Activated T-cell treated with anti-CD3 and anti-CD28 coated beads for 4 hours (primary cell): ENCODE measurements at regions not wholly inside any gene's neighbourhood (a gene's known extent, or its start where the extent isn't known, plus 50 kb on each side); places are given as distances from the start of the nearest gene placed in this dataset.
"Not testable (repeated sequence)": the region's sequence is repeated elsewhere in the genome, so short reads cannot be mapped to it uniquely, and the experiment has no call there.

Source experiments
- DNase-seq: peaks from one replicate; pipeline ENCODE4 v3.0.0-alpha.2; 2020

DNA sequence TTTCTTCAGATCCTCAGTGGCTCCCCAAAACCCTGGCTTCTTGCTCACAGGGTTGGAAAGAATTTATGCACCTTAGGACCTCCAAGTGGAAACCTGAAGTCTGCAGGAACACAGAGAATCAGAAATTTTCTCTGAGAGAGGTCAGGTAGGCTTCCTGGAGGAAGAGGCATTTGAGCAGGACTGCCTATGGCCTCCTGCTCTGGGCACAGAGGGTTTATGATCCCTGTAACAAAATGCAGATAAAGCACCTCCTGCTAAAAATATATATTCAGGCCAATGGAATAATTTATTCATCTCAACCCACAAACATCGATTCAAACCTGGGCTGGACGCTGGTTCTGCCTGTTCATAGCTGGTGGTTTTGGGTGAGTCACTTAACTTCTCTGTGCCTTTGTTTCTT is 68.1 kb upstream of the FGF3 start:
- DNase-seq: no peak

DNA sequence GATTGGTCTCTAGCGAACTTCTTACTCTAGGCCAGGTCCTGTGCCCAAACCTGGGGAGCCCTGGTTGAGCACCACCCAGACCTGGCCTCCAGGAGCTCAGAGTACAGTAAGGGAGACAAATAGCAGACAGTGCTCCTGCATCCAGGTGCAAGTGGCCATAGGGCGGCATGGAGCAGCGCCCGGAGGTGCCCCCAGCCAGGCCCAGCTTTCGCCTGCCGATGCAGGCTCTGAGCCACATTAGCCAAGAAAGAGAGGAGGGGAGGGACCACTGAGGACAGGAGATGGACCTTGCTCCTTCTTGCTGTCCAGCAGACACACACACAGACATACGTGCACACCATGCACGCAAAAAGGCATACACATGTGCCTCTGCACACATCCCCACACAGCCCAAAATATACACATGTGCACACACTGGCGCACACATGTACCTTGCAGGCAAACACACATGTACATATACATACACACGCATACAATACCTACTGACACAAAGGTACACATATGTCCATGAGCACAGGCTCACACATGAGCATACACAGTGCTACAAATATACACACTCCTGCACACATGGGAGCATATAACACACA is 68.7 kb upstream of the FGF3 start:
- DNase-seq: no peak

GRCh38 chr11:69888483-69889181 is 69.4 kb upstream of the FGF3 start:
- peak; percentile 66 for DNase-seq

DNA sequence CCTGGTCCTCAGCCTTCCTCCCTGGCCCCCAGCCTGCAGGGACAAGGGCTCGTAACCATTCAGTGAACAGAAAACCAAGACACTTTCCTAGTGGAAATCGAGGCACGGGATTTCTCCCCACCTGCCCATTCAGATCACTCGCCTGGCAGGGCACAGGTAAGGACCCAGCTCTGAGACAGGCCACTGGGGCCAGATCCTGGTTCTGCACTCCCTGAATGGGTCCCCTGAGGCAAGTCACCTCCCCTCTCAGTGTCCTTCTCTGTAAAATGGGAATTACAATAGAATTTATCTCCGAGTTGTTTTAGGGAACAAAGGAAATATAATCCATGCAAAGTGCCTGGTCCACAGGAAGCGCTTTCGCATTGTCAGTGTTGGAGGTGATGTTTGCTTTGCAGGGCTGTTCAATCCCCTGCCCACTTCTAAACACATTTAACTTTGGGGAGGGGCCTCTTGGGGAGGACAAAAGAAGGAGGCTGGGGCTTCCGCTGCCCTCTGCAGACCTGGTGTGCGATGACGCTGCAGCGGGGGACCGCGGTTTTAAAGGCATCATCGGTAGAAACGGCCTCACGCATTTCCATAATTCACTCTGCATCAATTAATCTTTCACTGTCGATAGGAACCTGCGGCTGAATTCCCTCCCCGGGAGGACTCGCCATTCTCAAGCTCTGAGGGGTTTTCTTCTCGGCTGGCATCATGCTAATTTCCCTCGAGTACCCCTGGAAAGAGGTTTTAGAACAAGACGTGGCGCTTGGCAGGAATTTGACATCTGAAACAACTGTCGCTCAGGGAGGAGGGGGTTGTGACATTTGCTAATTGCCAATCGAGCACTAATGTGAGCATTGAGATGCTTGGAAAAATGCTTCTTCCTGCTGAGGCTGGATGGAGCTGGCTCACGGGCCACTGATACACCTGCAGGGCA is 70.4 kb upstream of the FGF3 start:
- DNase-seq: no peak

- no peak for DNase-seq
Observed at GRCh38 chr11:69890476-69890875, 71.3 kb upstream of the FGF3 start.

- DNase-seq: no peak
Observed at GRCh38 chr11:69891421-69892236, 72.4 kb upstream of the FGF3 start.

- DNase-seq: no peak
Observed at GRCh38 chr11:69892237-69892985, 73.2 kb upstream of the FGF3 start.

DNA sequence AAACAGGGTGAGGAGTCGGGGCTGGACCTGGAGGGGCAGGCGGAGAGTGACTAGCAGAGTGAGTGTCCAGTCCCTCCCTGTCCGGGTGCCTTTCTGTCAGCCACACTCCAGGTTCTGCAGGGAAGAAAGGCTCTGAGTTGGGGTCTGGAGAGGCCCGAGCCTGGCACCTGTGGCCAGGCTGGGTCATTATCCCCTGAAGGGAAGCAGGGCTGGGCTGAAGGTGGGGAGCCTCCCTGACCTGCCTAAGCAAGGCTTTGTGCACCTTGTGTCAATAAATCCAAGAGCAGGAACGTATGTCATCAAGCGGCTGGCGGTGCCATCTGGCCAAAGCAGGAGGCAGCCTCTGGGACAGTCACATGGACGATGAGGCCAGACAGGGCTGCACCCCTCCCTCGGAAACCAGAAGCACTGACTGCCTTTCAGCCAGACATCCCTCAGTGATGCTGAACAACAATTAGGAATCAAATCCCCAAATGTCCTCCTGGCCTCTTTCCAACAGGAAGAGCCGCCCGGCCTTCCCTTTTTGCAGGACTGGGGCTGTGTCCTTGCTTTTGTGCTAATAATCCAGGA is 73.9 kb upstream of the FGF3 start:
- no peak for DNase-seq

- DNase-seq: no peak
Observed at GRCh38 chr11:69893631-69894030, 74.4 kb upstream of the FGF3 start.

DNA sequence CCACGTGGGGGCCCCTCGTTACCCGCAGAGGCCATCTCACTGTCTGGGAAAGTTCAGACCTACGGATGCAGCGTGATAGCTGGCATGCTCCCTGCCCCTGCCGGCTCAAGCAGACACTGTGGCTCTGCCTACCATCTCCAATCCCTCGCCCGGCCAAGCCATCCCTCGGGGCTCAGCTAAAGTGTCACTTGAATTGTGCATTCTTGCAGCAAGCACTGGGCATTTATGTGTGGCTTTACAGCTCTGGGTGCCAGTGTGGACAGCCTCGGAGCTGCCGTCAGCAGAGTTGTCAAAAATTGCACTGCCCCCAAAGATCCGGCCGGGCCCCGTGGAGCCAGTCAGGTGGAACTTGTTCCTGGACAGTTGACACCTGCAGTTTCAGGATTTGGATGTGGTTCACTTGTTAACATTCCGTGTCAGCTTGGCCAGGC is 75.0 kb upstream of the FGF3 start:
- no peak for DNase-seq

DNA sequence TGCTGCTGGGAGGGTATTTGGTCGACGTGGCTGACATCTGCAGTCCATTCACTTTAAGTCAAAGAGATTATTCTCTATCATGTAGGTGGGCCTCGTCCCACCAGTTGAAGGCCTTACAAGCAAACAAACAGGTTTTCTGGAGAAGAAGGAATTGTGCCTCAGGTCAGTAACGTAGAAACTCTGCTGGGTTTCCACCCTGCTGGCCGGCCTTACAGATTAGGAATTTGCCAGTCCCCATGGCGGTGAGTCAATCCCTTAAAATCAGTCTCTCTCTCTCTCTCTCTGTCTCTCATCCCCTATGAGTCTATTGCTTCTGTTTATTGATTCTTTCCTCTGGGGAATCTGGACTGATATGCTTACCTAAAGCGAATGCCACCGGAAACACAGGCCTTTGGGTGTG is 75.4 kb upstream of the FGF3 start:
- DNase-seq: no peak

- DNase-seq: no peak
Observed at GRCh38 chr11:69896250-69896649, 77.0 kb upstream of the FGF3 start.

- DNase-seq: no peak
Observed at GRCh38 chr11:69898123-69898522, 78.9 kb upstream of the FGF3 start.

DNA sequence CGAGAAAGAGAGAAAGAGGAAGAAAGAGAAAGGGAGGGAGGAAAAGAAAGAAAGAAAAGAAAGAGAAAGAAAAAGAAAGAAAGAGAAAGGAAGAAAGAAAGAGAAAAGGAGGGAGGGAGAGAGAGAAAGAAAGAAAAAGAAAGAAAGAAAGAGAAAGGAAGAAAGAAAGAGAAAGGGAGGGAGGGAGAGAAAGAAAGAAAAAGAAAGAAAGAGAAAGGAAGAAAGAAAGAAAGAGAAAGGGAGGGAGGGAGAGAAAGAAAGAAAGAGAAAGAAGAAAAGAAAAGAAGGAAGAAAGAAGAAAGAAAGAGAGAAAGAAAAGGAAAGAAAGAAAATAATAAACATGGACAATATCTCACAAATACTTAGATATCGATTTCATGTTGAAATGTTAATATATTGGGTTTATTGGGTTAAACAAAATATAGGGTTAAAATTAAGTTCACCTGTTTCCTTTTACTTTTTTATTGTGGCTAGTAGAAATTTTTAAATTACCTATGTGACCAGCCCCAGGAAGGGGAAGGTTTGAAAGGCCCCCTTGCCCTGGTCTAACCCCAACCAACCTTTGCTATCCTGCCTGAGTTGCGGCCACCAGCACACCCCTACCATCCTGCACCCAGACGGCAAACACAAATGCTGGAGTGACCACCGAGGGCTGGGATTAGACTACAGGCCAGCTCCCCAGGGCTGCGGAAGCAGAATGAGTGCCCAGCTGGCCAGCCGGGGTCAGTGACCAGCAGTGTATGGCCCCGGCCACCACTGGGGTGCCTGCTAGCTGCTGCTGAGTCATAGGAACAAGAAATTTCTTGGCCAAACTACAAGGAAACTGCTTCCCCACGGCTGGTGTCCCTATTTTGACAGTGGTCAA is 81.0 kb upstream of the FGF3 start:
- no peak for DNase-seq

GRCh38 chr11:69900822-69901302 is 81.6 kb upstream of the FGF3 start:
- not testable (repeated sequence) for DNase-seq

DNA sequence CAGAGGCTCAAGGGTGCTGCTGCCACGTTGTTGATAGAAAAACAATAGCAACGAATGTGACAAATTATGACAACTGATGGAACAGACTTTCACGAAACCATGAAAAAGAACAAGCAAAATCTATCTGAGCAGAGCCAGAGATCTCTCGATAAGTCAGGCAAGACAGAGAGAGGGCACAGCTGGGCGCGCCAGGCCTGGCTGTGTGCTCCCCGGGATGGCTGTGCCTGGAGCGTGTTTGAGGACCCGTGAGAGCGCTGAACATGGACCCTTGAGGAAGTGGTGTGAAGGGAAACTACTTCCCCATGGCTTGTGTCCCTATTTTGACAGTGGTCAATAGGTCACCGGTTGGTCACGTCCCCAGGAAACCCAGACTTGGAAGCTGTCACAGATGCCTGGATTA is 83.1 kb upstream of the FGF3 start:
- no peak for DNase-seq

GRCh38 chr11:69903211-69903610 is 84.0 kb upstream of the FGF3 start:
- DNase-seq: no peak

- DNase-seq: no peak
Observed at GRCh38 chr11:69904161-69904973, 85.2 kb upstream of the FGF3 start.

- DNase-seq: no peak
Observed at GRCh38 chr11:69904974-69905535, 85.8 kb upstream of the FGF3 start.
